Endodermal cell (in vitro differentiated cells): ENCODE measurements at regions not wholly inside any gene's neighbourhood (a gene's known extent, or its start where the extent isn't known, plus 50 kb on each side); places are given as distances from the start of the nearest gene placed in this dataset.

Source experiments
- DNase-seq: peaks from one replicate; pipeline ENCODE4 v3.0.0-alpha.2; 2017
- H3K27ac ChIP-seq: 2 replicates; pipeline ENCODE4 v1.5.1; 2013; ENCODE audit warnings: mild to moderate bottlenecking, low read depth, low read length, moderate library complexity
- H3K27me3 ChIP-seq: 2 replicates; pipeline ENCODE4 v1.6.1; 2013; ENCODE audit warnings: mild to moderate bottlenecking, low read length, moderate library complexity; ENCODE audit not compliant: insufficient read depth, control insufficient read depth, poor library complexity, severe bottlenecking
- H3K36me3 ChIP-seq: 2 replicates; pipeline ENCODE4 v1.7.0; 2013; ENCODE audit warnings: mild to moderate bottlenecking, low read length, moderate library complexity; ENCODE audit not compliant: control insufficient read depth, insufficient read depth
- H3K4me1 ChIP-seq: one replicate; pipeline ENCODE4 v1.7.0; 2013; ENCODE audit warnings: low read length; ENCODE audit not compliant: control insufficient read depth, insufficient read depth
- H3K4me3 ChIP-seq: 2 replicates; pipeline ENCODE4 v1.5.1; 2013; ENCODE audit warnings: mild to moderate bottlenecking, low read length, moderate library complexity
- H3K9ac ChIP-seq: 2 replicates; pipeline ENCODE4 v1.6.1; 2013; ENCODE audit warnings: mild to moderate bottlenecking, low read length, moderate library complexity; ENCODE audit not compliant: poor library complexity, severe bottlenecking; ENCODE audit errors: extremely low read depth
- H3K9me3 ChIP-seq: 2 replicates; pipeline ENCODE4 v1.6.1; 2013; ENCODE audit warnings: mild to moderate bottlenecking, low read length, moderate library complexity; ENCODE audit not compliant: control insufficient read depth
- H3K27ac Mint-ChIP-seq: 2 replicates; pipeline ENCODE4 v1.8.0; 2020; ENCODE audit warnings: mixed read lengths
- H3K27me3 Mint-ChIP-seq: 2 replicates; pipeline ENCODE4 v1.8.0; 2021; ENCODE audit warnings: mild to moderate bottlenecking, mixed read lengths; ENCODE audit not compliant: insufficient read depth
- H3K36me3 Mint-ChIP-seq: 2 replicates; pipeline ENCODE4 v1.8.0; 2020; ENCODE audit warnings: low read depth, mixed read lengths
- H3K4me1 Mint-ChIP-seq: 2 replicates; pipeline ENCODE4 v1.8.0; 2020; ENCODE audit warnings: mixed read lengths
- H3K4me3 Mint-ChIP-seq: 2 replicates; pipeline ENCODE4 v1.8.0; 2020; ENCODE audit warnings: mild to moderate bottlenecking, moderate library complexity, mixed read lengths
- H3K9me3 Mint-ChIP-seq: 2 replicates; pipeline ENCODE4 v1.8.0; 2020; ENCODE audit warnings: mild to moderate bottlenecking, mixed read lengths
- CTCF ChIP-seq: fragments of 200-600 bp; sonication (generic); conservative IDR thresholded peaks from 2 replicates; pipeline ENCODE4 v1.5.0; 2021; ENCODE audit warnings: antibody characterized with exemption, mild to moderate bottlenecking
- whole genome bisulfite sequencing, 2 experiments: methylation state at CpG; one replicate each; pipeline versions ENCODE4 v1.1.5 to v1.1.7; 2013; ENCODE audit warnings: missing lambda C conversion rate in 2 of 2, mixed read lengths in 1 of 2; ENCODE audit not compliant: insufficient coverage in 1 of 2, insufficient read length in 1 of 2; 5-methylcytosine and 5-hydroxymethylcytosine counted together

DNA sequence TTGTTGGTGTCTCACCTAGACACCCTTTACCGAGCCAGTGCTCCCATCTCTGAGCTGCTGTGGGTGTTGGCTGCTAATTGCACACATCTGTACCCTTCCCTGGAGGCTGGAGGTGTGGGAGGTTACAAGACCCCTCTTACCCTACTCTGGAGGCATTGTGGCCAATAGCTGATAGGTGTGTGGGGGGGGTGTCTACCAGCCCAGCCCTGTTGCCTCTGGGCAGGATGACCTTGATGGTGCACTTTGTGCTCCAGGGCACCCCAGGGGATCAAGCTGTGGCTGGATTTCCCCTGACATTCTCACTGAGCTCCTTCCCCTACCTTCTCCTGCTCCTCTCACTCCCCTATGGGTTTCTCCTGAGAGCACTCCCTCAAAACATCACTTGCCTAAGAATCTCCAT is 104.7 kb upstream of the ADPGK start:
- no peak overlapping the region for H3K27ac Mint-ChIP-seq
- Histone ChIP-seq H3K36me3 (no peaks in the 10 kb centered on the region), H3K4me1 (no peaks in the 10 kb centered on the region), H3K4me3 (no peak overlapping the region), H3K27ac (no peak overlapping the region), H3K9ac (no peak overlapping the region), H3K27me3 (no peaks in the 10 kb centered on the region), H3K9me3 (no peaks in the 10 kb centered on the region)
- TF ChIP-seq CTCF = no peak
- no peak overlapping the region for H3K4me3 Mint-ChIP-seq
- no peaks in the 10 kb centered on the region for H3K36me3 Mint-ChIP-seq
- no peaks in the 10 kb centered on the region for H3K4me1 Mint-ChIP-seq
- peaks cover 2% of the 10 kb centered on the region for H3K27me3 Mint-ChIP-seq
- no peak for DNase-seq
- no peaks in the 10 kb centered on the region for H3K9me3 Mint-ChIP-seq
- WGBS, 2 experiments = 80 to 100% methylated on average over 1 of the region's 1 CpG

- Histone ChIP-seq H3K9ac (no peak overlapping the region), H3K27ac (no peak overlapping the region), H3K36me3 (no peaks in the 10 kb centered on the region), H3K27me3 (no peaks in the 10 kb centered on the region), H3K9me3 (peaks cover 5% of the 10 kb centered on the region), H3K4me1 (no peaks in the 10 kb centered on the region), H3K4me3 (no peak overlapping the region)
- no peak for TF ChIP-seq CTCF
- DNase-seq = no peak
- Mint-ChIP-seq H3K36me3 (no peaks in the 10 kb centered on the region), H3K4me3 (no peak overlapping the region), H3K27me3 (no peaks in the 10 kb centered on the region), H3K9me3 (no peaks in the 10 kb centered on the region), H3K4me1 (no peaks in the 10 kb centered on the region), H3K27ac (no peak overlapping the region)
- WGBS, 2 experiments = 90% methylated on average over 1 of the region's 1 CpG; no CpG with 5 or more reads in 1 of the 2 experiments
Measured at GRCh38 chr15:72887376-72887775, 103.8 kb upstream of the ADPGK start.

DNA sequence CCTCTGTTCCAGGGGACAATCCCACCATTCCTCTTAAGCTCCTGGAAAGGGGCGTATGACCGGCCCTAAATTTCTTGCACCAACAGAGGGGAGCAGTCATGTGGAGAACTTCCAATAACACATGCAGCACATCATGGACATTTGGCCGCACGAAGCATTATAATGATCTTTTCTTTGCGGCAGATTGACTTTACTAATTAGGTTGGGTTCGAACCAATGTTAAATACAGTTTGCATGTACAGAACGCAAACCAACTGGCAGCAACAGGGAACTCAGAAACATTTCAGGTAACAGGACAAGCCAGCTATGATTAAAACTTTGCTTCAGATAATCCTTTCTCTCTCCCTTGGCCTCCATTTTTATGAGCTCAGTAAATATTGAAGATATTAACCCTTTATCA is 100.8 kb upstream of the ADPGK start:
- no peak overlapping the region for H3K4me3 Mint-ChIP-seq
- H3K36me3 ChIP-seq = no peaks in the 10 kb centered on the region
- H3K9ac ChIP-seq = no peak overlapping the region
- no peak overlapping the region for H3K27ac Mint-ChIP-seq
- WGBS, 2 experiments = 94 to 96% methylated on average over 7 of the region's 7 CpGs
- H3K27me3 ChIP-seq = no peaks in the 10 kb centered on the region
- no peaks in the 10 kb centered on the region for H3K4me1 Mint-ChIP-seq
- no peak overlapping the region for H3K27ac ChIP-seq
- no peaks in the 10 kb centered on the region for H3K36me3 Mint-ChIP-seq
- H3K4me1 ChIP-seq = no peaks in the 10 kb centered on the region
- peaks cover 2% of the 10 kb centered on the region for H3K27me3 Mint-ChIP-seq
- TF ChIP-seq CTCF = no peak
- no peak overlapping the region for H3K4me3 ChIP-seq
- H3K9me3 Mint-ChIP-seq = peaks cover 2% of the 10 kb centered on the region
- peaks cover 7% of the 10 kb centered on the region for H3K9me3 ChIP-seq
- no peak for DNase-seq
